ENCODE measurements at regions not wholly inside any gene's neighbourhood (a gene's known extent, or its start where the extent isn't known, plus 50 kb on each side); places are given as distances from the start of the nearest gene placed in this dataset.

DNA sequence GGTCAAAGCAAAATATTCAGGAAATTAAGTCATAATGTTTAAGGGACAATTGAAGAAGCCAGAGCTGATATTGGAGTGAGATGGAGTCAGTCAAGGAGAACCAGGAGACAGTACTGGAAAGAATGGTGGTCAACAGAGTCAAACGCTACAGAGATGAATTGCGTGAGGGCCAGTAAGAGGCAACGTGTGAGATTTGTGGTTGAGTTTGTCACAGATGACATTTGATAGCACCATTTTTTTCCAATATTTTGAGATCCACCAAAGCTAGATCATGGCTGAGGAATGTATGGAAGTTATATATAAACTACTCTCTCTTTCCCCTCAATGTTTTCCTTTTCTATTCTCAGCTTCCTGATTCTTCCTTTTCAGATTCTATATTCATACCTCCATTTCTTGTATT lies 375.1 kb upstream of the ROBO2 start:
- no peak overlapping the region for H3K4me3 ChIP-seq (ENCODE audit: low read depth, low read length)
- H3K4me1 ChIP-seq (ENCODE audit: control insufficient read depth, insufficient read depth, low read length, unreplicated experiment), result no peaks in the 10 kb centered on the region
- H3K27ac ChIP-seq (ENCODE audit: low read depth, low read length), result no peak overlapping the region
- no peaks in the 10 kb centered on the region for H3K79me2 ChIP-seq (ENCODE audit: control insufficient read depth, insufficient read depth, low read length, unreplicated experiment)
- H3K36me3 ChIP-seq (ENCODE audit: insufficient read depth, low read length), result no peaks in the 10 kb centered on the region
- H2AFZ ChIP-seq (ENCODE audit: low read length, unreplicated experiment), result no peak overlapping the region
- no peaks in the 10 kb centered on the region for H3K27me3 ChIP-seq (ENCODE audit: insufficient read depth, low read length)

DNA sequence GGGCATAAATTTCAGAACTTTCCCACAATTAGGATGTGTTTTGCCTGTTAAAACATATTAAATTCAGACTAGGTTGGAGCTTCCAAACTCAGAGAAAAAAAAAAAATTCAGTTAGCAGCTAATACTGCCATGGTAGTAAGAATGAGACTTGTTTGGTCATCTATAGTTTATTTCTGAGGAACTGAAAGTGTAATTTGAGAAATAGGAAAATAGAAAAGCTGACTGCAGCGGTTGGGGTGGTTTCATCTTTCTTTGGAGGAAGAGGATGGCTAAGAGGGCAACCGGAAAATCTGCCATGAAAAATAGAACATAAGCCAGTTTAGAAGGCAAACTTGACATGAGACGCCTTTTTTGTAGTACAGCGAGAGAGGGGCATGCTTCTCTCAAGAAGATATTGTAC lies 371.2 kb upstream of the ROBO2 start:
- Histone ChIP-seq H3K27me3 (ENCODE audit: insufficient read depth, low read length) (no peaks in the 10 kb centered on the region), H3K36me3 (ENCODE audit: insufficient read depth, low read length) (no peaks in the 10 kb centered on the region)

DNA sequence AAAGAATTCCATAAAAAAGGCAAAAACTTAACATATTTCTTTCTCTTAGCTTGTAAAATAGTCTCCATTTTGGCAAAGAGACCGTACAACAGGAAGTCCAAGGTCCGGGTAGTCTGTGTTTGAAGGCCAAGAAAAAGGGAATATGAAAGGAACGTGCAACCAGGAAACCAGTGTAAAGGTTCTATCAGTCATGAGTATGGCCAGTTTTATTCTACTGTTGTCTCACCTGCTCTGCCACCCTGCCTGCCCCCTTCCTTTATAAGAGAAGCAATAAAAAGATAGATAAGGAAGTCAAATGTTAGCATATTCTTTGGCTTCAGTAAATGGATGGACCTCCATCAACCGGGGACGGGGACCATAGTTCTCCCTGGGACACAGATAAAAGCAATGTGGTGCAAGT lies 370.6 kb upstream of the ROBO2 start:
- Histone ChIP-seq H3K27ac (ENCODE audit: low read depth, low read length) (no peak overlapping the region), H3K4me3 (ENCODE audit: low read depth, low read length) (no peak overlapping the region), H2AFZ (ENCODE audit: low read length, unreplicated experiment) (no peak overlapping the region), H3K4me1 (ENCODE audit: control insufficient read depth, insufficient read depth, low read length, unreplicated experiment) (no peaks in the 10 kb centered on the region), H3K36me3 (ENCODE audit: insufficient read depth, low read length) (no peaks in the 10 kb centered on the region), H3K27me3 (ENCODE audit: insufficient read depth, low read length) (no peaks in the 10 kb centered on the region), H3K79me2 (ENCODE audit: control insufficient read depth, insufficient read depth, low read length, unreplicated experiment) (no peaks in the 10 kb centered on the region)

More for the DNA sequence above, 371.2 kb upstream of the ROBO2 start:
- Histone ChIP-seq H3K79me2 (ENCODE audit: control insufficient read depth, insufficient read depth, low read length, unreplicated experiment) (no peaks in the 10 kb centered on the region), H3K4me1 (ENCODE audit: control insufficient read depth, insufficient read depth, low read length, unreplicated experiment) (no peaks in the 10 kb centered on the region), H3K27ac (ENCODE audit: low read depth, low read length) (no peak overlapping the region), H3K4me3 (ENCODE audit: low read depth, low read length) (no peak overlapping the region), H2AFZ (ENCODE audit: low read length, unreplicated experiment) (no peak overlapping the region)

- no peaks in the 10 kb centered on the region for H3K4me1 ChIP-seq (ENCODE audit: control insufficient read depth, insufficient read depth, low read length, unreplicated experiment)
- H2AFZ ChIP-seq (ENCODE audit: low read length, unreplicated experiment), result no peak overlapping the region
- H3K27ac ChIP-seq (ENCODE audit: low read depth, low read length), result no peak overlapping the region
- H3K79me2 ChIP-seq (ENCODE audit: control insufficient read depth, insufficient read depth, low read length, unreplicated experiment), result no peaks in the 10 kb centered on the region
- H3K27me3 ChIP-seq (ENCODE audit: insufficient read depth, low read length), result no peaks in the 10 kb centered on the region
- H3K4me3 ChIP-seq (ENCODE audit: low read depth, low read length), result no peak overlapping the region
- H3K36me3 ChIP-seq (ENCODE audit: insufficient read depth, low read length), result no peaks in the 10 kb centered on the region
Observed at GRCh38 chr3:76673171-76673570, 366.7 kb upstream of the ROBO2 start.

DNA sequence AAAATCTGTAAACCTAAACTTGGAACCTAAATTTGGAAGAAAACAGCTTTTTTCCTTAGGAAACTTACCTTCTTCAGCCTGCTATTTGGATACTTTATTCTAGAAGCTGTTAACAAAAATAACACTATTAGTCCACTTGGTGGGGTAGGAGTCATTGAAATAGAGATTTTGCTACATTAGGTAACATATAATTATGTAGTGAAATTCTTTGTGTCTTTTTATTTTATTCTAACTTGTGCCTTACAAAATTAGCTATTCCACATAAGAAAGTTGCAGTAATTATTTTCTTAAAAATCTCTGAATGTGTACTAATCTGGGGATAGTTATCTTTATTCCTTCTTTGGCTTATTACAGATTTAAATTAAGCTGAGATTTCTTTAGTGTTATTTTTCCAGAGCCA lies 360.4 kb upstream of the ROBO2 start:
- Histone ChIP-seq H3K36me3 (ENCODE audit: insufficient read depth, low read length) (no peaks in the 10 kb centered on the region), H2AFZ (ENCODE audit: low read length, unreplicated experiment) (no peak overlapping the region), H3K79me2 (ENCODE audit: control insufficient read depth, insufficient read depth, low read length, unreplicated experiment) (no peaks in the 10 kb centered on the region), H3K27ac (ENCODE audit: low read depth, low read length) (no peak overlapping the region), H3K27me3 (ENCODE audit: insufficient read depth, low read length) (no peaks in the 10 kb centered on the region), H3K4me3 (ENCODE audit: low read depth, low read length) (no peak overlapping the region), H3K4me1 (ENCODE audit: control insufficient read depth, insufficient read depth, low read length, unreplicated experiment) (no peaks in the 10 kb centered on the region)

- Histone ChIP-seq H3K36me3 (ENCODE audit: insufficient read depth, low read length) (no peaks in the 10 kb centered on the region), H3K27me3 (ENCODE audit: insufficient read depth, low read length) (no peaks in the 10 kb centered on the region), H3K27ac (ENCODE audit: low read depth, low read length) (no peak overlapping the region), H3K4me1 (ENCODE audit: control insufficient read depth, insufficient read depth, low read length, unreplicated experiment) (no peaks in the 10 kb centered on the region), H3K4me3 (ENCODE audit: low read depth, low read length) (no peak overlapping the region), H3K79me2 (ENCODE audit: control insufficient read depth, insufficient read depth, low read length, unreplicated experiment) (no peaks in the 10 kb centered on the region), H2AFZ (ENCODE audit: low read length, unreplicated experiment) (no peak overlapping the region)
Observed at GRCh38 chr3:76683256-76683655, 356.6 kb upstream of the ROBO2 start.

DNA sequence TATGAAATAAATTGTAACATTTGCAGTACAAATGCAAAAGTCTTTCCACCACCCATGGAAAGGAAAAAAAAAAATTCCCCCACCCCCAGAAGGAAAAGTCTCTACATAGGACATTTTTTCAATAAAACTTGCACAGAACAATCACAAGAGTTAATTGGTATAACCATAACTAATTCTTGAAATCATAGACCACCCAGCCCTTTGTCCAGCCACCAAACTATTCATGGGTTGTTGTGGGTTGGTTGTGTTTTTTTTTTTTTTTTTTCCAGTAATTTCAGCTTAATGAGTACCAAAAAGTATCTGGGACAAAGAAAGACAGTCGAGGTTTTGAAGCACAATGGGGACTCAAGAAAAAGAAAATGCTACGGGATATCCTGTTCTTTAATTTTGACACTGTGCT lies 355.0 kb upstream of the ROBO2 start:
- no peaks in the 10 kb centered on the region for H3K27me3 ChIP-seq (ENCODE audit: insufficient read depth, low read length)
- no peak overlapping the region for H3K4me3 ChIP-seq (ENCODE audit: low read depth, low read length)
- H3K27ac ChIP-seq (ENCODE audit: low read depth, low read length), result no peak overlapping the region
- H2AFZ ChIP-seq (ENCODE audit: low read length, unreplicated experiment), result no peak overlapping the region
- H3K36me3 ChIP-seq (ENCODE audit: insufficient read depth, low read length), result no peaks in the 10 kb centered on the region
- no peaks in the 10 kb centered on the region for H3K4me1 ChIP-seq (ENCODE audit: control insufficient read depth, insufficient read depth, low read length, unreplicated experiment)
- H3K79me2 ChIP-seq (ENCODE audit: control insufficient read depth, insufficient read depth, low read length, unreplicated experiment), result no peaks in the 10 kb centered on the region

GRCh38 chr3:76685858-76686257 lies 354.0 kb upstream of the ROBO2 start:
- no peaks in the 10 kb centered on the region for H3K36me3 ChIP-seq (ENCODE audit: insufficient read depth, low read length)
- no peaks in the 10 kb centered on the region for H3K4me1 ChIP-seq (ENCODE audit: control insufficient read depth, insufficient read depth, low read length, unreplicated experiment)
- H3K27me3 ChIP-seq (ENCODE audit: insufficient read depth, low read length), result no peaks in the 10 kb centered on the region
- H3K27ac ChIP-seq (ENCODE audit: low read depth, low read length), result no peak overlapping the region
- no peak overlapping the region for H3K4me3 ChIP-seq (ENCODE audit: low read depth, low read length)
- H3K79me2 ChIP-seq (ENCODE audit: control insufficient read depth, insufficient read depth, low read length, unreplicated experiment), result no peaks in the 10 kb centered on the region
- no peak overlapping the region for H2AFZ ChIP-seq (ENCODE audit: low read length, unreplicated experiment)

DNA sequence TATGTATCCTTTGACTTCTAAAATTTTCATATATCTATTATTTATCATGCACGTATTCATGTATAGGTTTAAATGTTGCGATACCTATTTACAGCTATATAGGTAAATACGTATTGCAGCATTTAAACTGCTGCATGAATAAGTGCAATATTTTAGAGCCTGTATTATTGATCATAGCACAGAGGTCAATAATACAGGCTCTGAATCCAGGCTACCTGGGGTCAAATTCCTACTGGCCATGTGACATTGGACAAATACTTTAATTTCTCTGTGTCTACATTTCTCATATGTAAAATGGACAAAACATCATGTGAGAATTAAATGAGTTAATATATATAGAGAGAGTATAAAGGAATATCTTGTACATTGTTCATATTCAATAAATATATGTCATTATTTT lies 352.9 kb upstream of the ROBO2 start:
- H3K27ac ChIP-seq (ENCODE audit: low read depth, low read length), result no peak overlapping the region
- H3K27me3 ChIP-seq (ENCODE audit: insufficient read depth, low read length), result no peaks in the 10 kb centered on the region
- H3K79me2 ChIP-seq (ENCODE audit: control insufficient read depth, insufficient read depth, low read length, unreplicated experiment), result no peaks in the 10 kb centered on the region
- no peaks in the 10 kb centered on the region for H3K36me3 ChIP-seq (ENCODE audit: insufficient read depth, low read length)
- H2AFZ ChIP-seq (ENCODE audit: low read length, unreplicated experiment), result no peak overlapping the region
- no peak overlapping the region for H3K4me3 ChIP-seq (ENCODE audit: low read depth, low read length)
- no peaks in the 10 kb centered on the region for H3K4me1 ChIP-seq (ENCODE audit: control insufficient read depth, insufficient read depth, low read length, unreplicated experiment)

- Histone ChIP-seq H2AFZ (ENCODE audit: low read length, unreplicated experiment) (no peak overlapping the region), H3K4me1 (ENCODE audit: control insufficient read depth, insufficient read depth, low read length, unreplicated experiment) (no peaks in the 10 kb centered on the region), H3K79me2 (ENCODE audit: control insufficient read depth, insufficient read depth, low read length, unreplicated experiment) (no peaks in the 10 kb centered on the region), H3K27me3 (ENCODE audit: insufficient read depth, low read length) (no peaks in the 10 kb centered on the region), H3K27ac (ENCODE audit: low read depth, low read length) (no peak overlapping the region), H3K36me3 (ENCODE audit: insufficient read depth, low read length) (no peaks in the 10 kb centered on the region), H3K4me3 (ENCODE audit: low read depth, low read length) (no peak overlapping the region)
Observed at GRCh38 chr3:76694063-76694462, 345.8 kb upstream of the ROBO2 start.

- Histone ChIP-seq H3K4me3 (ENCODE audit: low read depth, low read length) (no peak overlapping the region), H3K27ac (ENCODE audit: low read depth, low read length) (no peak overlapping the region), H3K36me3 (ENCODE audit: insufficient read depth, low read length) (no peaks in the 10 kb centered on the region), H3K4me1 (ENCODE audit: control insufficient read depth, insufficient read depth, low read length, unreplicated experiment) (no peaks in the 10 kb centered on the region), H2AFZ (ENCODE audit: low read length, unreplicated experiment) (no peak overlapping the region), H3K27me3 (ENCODE audit: insufficient read depth, low read length) (no peaks in the 10 kb centered on the region), H3K79me2 (ENCODE audit: control insufficient read depth, insufficient read depth, low read length, unreplicated experiment) (no peaks in the 10 kb centered on the region)
Observed at GRCh38 chr3:76698136-76698706, 341.7 kb upstream of the ROBO2 start.

Measured in ACC112 (cell line).